HG02588 (cell line): ENCODE measurements at regions not wholly inside any gene's neighbourhood (a gene's known extent, or its start where the extent isn't known, plus 50 kb on each side); places are given as distances from the start of the nearest gene placed in this dataset.
"Not testable (repeated sequence)": the region's sequence is repeated elsewhere in the genome, so short reads cannot be mapped to it uniquely, and the experiment has no call there.

Experiments used
- ATAC-seq: cut with Tn5 transposase; IDR thresholded peaks from one replicate; pipeline ENCODE4 v1.9.1; 2021; ENCODE audit warnings: mild to moderate bottlenecking, moderate library complexity; ENCODE audit not compliant: unreplicated experiment

GRCh38 chr1:172795741-172796140, 136.8 kb downstream of the FASLG start:
- no peak for ATAC-seq

DNA sequence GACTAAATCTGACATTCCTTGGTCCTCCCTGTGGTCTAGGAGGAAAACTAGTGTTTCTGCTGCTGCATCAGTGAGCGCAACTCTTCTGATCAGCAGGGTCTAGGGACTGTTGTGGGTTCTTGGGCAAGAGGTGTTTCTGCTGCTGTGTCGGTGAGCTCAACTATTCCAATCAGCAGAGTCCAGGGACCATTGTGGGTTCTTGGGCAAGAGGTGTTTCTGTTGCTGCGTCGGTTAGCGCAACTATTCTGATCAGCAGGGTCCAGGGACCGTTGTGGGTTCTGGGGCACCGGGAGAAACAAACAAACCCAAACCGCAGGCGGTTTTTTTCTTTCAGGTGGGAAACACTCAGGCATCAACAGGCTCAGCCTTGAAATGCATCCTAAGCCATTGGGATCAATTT, 140.9 kb downstream of the FASLG start:
- ATAC-seq, result not testable (repeated sequence)

DNA sequence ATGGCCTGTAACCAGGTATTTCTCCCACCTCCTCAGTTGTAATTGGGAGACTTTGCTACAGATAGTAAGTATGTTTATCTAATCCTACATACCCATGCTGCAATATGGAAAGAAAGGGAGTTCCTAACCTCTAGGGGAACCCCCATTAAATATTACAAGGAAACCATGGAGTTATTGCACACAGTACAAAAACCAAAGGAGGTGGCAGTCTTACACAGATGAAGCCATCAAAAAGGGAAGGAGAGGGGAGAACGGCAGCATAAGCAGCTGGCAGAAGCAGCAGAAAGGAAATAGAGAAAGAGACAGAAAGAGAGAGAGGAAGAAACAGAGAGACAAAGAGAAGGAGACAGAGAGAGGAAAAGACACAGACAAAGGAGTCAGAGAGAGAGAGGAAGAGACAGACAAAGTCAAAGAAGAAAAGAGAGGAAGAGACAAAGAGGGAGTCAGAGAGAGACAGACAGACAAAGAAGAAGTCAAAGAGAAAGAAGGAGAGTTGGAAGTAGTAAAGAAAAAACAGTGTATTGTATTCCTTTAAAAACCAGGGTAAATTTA, 142.9 kb downstream of the FASLG start:
- ATAC-seq, result no peak

DNA sequence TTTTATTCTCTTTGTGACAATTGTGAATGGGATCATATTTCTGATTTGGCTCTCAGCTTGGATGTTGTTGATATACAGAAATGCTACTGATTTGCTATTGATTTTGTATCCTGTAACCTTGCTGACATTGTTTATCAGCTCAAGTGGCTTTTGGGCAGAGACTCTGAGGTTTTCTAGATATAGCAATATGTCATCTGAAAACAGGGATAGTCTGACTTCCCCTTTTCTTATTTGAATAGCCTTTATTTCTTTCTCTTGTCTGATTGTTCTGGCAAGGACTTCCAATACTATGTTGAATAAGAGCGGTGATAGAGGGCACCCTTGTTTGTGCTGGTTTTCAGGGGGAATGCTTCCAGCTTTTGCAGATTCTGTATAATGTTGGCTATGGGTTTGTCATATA, 150.8 kb downstream of the FASLG start:
- ATAC-seq, result no peak

DNA sequence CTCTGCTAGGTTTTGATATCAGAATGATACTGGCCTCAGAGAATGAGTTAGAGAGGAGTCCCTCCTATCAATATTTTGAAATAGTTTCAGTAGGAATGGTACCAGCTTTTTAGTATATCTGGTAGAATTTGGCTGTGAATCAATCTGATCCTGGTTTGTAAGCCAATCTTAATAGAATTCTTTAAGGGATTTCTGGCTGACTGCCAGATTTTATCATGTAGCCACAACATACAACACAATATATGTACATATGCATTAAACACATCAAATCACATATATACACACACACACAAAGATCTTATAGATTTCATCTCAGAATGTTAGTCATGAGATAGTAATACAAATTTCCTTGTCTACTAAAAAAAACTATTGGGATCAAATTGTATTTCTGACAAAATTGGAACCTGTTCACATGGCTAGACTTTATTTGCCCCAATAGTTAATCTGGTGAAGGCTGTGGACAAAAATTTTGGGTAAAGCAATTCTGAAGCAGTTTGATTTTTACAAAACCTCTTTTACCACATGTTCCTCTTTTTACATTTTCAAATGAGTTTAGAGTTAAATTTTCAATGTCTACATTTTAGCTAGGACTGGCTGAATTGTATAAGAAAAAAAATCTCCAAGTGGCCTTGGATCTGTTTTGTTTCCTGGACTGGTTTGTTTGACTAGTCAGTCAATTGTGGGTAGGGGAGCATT, 151.7 kb downstream of the FASLG start:
- ATAC-seq, result no peak

- ATAC-seq, result no peak
Measured at GRCh38 chr1:172811694-172812093, 152.8 kb downstream of the FASLG start.

GRCh38 chr1:172812118-172812517, 153.2 kb downstream of the FASLG start:
- ATAC-seq, result no peak

DNA sequence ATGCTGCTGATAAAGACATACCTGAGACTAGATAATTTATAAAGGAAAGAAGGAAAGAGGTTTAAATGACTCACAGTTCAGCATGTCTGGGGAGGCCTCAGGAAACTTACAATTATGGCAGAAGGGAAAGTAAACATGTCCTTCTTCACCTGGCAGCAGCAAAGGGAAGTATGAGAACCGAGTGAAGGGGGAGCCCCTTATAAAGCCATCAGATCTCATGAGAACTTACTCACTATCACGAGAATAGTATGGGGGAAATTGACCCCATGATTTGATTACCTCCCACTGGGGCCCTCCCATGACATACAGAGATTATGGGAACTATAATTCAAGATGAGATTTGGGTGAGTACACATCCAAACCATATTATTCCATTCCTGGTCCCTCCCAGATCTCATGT, 154.4 kb downstream of the FASLG start:
- ATAC-seq, result no peak

GRCh38 chr1:172814428-172814827, 155.5 kb downstream of the FASLG start:
- no peak for ATAC-seq

DNA sequence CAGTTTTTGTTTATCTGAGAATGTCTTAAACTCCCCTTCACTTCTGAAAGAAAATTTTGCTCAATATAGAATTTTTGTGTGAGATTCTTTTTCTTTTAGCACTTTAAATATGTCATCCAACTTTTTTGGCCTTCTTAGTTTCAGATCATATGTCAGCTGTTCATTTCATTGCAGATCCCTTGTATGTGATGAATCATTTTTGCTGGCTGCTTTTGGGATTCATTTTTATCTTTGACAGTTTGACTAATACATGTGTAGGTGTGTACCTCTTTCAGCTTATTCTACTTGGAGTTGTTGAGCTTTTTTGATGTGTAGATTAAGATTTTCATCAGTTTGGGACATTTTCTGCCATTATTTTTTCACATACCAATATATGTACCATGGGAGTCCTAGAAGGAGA, 156.8 kb downstream of the FASLG start:
- no peak for ATAC-seq

DNA sequence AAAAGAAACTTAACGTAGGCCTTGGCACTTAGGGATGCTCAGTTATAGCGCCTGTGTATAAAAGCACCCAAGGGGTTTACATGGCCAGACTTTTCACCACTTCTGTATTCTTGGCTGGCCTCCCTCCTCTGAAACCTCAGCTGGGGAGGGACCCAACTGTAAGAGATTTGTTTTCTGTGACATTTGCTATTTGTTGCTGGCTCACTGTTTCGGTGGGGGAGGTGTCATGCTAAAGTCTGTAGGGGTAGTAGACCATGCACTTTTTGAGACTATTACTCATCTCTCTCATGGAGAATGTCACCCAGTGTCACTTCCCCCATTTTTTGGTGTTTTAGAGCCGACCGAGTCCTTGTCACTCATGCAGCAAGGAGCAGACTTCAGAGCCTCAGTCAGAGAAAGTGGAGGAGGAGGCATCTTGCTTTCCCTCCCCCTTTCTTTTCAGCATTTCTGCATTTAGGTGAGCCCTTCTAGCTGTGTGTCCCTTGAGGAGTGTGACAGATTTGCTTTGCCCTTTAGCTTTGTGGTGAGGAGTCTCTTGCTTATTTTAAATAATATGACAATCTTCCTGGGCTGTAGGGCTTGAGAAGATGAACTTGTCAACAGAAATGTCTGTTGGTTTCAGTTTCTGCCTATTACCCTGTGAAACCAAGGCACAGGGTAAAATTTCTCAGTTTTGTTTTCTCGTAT, 160.1 kb downstream of the FASLG start:
- ATAC-seq, result peak; percentile 93

DNA sequence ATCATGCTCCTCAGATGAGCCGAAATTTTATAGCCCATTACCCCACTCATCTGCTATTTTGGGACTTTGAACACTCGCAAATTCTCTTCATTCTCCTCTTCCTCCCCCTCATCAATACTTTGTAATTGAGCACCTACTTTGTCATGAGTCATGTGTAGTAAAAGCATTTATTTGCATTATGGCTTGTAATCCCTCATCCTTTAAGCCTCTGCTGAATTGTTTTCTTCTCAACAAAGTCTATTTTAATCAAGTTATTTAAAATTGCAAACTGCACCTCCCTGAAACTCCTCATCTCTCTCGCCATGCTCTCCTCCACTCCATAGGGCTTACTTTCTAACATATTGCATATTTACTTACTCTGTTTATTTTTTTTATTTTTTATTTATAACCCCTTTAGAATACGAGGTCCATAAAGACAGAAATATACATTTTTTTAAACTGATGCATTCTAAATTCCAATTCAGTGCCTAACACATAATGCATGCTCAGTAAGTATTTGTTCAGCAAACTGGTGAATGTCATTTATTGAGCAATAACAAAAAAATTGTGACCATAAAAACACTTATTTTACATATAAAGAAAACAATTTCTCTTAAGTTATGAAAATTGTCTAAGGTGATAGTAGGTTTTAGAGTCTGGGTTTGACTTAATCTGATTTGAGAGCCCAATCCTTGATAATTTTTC, 161.7 kb downstream of the FASLG start:
- ATAC-seq, result no peak

- ATAC-seq, result no peak
Measured at GRCh38 chr1:172821609-172822274, 162.8 kb downstream of the FASLG start.

- no peak for ATAC-seq
Measured at GRCh38 chr1:172822886-172823285, 164.0 kb downstream of the FASLG start.

DNA sequence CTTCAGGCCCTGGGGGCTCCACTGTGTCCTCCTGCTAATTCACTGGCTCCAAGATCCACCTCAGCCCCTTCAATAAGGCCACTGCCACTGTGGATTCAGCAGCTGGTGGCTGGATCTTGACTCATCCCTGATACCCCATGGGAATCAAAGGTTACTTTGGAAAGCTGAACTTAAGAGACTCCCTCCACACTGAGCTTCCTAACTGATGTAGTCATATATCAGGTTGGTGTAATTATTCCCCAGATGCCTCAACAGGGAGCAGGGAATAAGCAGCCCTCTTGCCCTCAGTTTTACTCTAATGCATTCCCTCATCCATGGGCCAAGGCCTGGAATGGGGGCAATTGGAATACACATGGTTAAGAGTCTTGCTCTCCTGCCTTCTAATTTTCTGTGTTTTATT, 164.6 kb downstream of the FASLG start:
- no peak for ATAC-seq

DNA sequence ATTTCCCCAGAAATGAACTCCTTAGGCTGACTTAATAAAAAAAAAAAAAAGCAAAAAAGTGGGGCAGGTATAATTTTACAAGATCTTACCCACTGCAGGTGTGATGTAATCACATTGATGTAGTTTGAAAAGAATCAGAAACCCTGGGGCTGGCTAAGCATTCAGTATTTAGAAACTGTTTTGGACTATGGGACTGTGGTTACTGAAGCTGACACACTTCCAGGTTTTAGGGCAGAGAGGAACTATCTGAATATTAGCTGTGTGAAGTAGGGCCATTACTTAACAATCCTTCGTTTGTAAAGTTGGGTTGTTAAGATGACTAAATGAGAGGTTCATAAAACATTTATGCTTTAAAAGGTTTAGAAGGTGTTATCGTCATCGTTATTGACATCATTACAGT, 165.3 kb downstream of the FASLG start:
- ATAC-seq, result no peak

- ATAC-seq, result no peak
Measured at GRCh38 chr1:172826096-172826741, 167.3 kb downstream of the FASLG start.

GRCh38 chr1:172827301-172827700, 168.4 kb downstream of the FASLG start:
- ATAC-seq, result no peak

DNA sequence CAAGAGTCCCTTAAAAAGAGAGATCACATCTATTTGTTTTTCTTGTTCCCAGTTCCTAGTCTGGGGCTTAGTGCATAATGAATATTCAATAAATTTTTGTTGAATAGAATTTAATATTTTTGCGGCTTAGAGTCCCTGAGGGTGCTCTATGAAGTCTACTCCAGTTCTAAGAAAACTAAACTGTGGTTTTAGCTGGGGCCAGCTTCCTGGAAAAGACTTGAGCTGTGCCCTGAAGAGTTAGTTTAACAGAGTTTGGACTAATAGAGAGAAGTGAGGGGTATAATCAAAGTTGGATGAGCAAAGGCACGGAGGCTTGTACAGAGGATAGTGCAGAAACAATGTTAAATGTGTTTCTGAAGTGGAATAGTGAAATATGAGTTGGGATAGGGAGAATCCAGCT, 168.9 kb downstream of the FASLG start:
- no peak for ATAC-seq

GRCh38 chr1:172832006-172832725, 173.3 kb downstream of the FASLG start:
- no peak for ATAC-seq
